WTC11 (cell line): ENCODE measurements at regions not wholly inside any gene's neighbourhood (a gene's known extent, or its start where the extent isn't known, plus 50 kb on each side); places are given as distances from the start of the nearest gene placed in this dataset.

Source experiments
- ATAC-seq: fragments of 200-7000 bp; cut with Tn5 transposase; 2 replicates; pipeline ENCODE4 v1.10.0; 2021; ENCODE audit warnings: mild to moderate bottlenecking, moderate library complexity
- CTCF ChIA-PET: fragments of 300-600 bp; sonication (Branson Sonifier 250); formaldehyde crosslinking; loops from one replicate; lab custom pipeline; 2021; ENCODE audit warnings: antibody characterized with exemption; lab: Charles Lee
- POLR2A ChIA-PET: fragments of 350-600 bp; sonication (Branson Sonifier 250); formaldehyde crosslinking; loops from one replicate; lab custom pipeline; 2021; ENCODE audit warnings: antibody characterized with exemption; lab: Charles Lee
- DNase-seq: peaks from one replicate; pipeline ENCODE4 v3.0.0; 2021; ENCODE audit warnings: low spot score
- H3K27ac Mint-ChIP-seq: 2 replicates; pipeline ENCODE4 v1.8.0; 2021; ENCODE audit warnings: mixed read lengths
- H3K27me3 Mint-ChIP-seq: 2 replicates; pipeline ENCODE4 v1.8.0; 2021; ENCODE audit warnings: low read depth, mild to moderate bottlenecking, moderate library complexity, mixed read lengths
- H3K36me3 Mint-ChIP-seq: 2 replicates; pipeline ENCODE4 v1.8.0; 2021; ENCODE audit warnings: mixed read lengths
- H3K4me1 Mint-ChIP-seq: 2 replicates; pipeline ENCODE4 v1.8.0; 2022; ENCODE audit warnings: mixed read lengths
- H3K4me3 Mint-ChIP-seq: 2 replicates; pipeline ENCODE4 v1.8.0; 2021; ENCODE audit warnings: mild to moderate bottlenecking, moderate library complexity, mixed read lengths
- H3K9me3 Mint-ChIP-seq: 2 replicates; pipeline ENCODE4 v1.8.0; 2021; ENCODE audit warnings: mixed read lengths
- E2F1 ChIP-seq: sonication (generic); formaldehyde crosslinking; IDR thresholded peaks from 2 replicates; pipeline ENCODE4 v1.8.0; 2022; ENCODE audit warnings: mild to moderate bottlenecking, missing genetic modification reagents
- E2F4 ChIP-seq: sonication (generic); formaldehyde crosslinking; IDR thresholded peaks from 2 replicates; pipeline ENCODE4 v1.8.1; 2022; ENCODE audit warnings: low read depth, mild to moderate bottlenecking, moderate library complexity, missing genetic modification reagents, borderline replicate concordance
- ERG ChIP-seq: fragments of 250-450 bp; sonication (Bioruptor Pico); IDR thresholded peaks from 2 replicates; pipeline ENCODE4 v1.8.0; 2021; ENCODE audit warnings: mild to moderate bottlenecking
- FOXP4 ChIP-seq: sonication (generic); formaldehyde crosslinking; IDR thresholded peaks from 2 replicates; pipeline ENCODE4 v1.8.0; 2022; ENCODE audit warnings: mild to moderate bottlenecking, missing genetic modification reagents
- GRHL2 ChIP-seq: fragments of 250-450 bp; sonication (Bioruptor Pico); IDR thresholded peaks from 2 replicates; pipeline ENCODE4 v1.8.0; 2022; ENCODE audit warnings: mild to moderate bottlenecking, moderate library complexity; ENCODE audit not compliant: insufficient replicate concordance, severe bottlenecking
- HMGXB4 ChIP-seq: sonication (generic); formaldehyde crosslinking; IDR thresholded peaks from 2 replicates; pipeline ENCODE4 v1.8.1; 2023; ENCODE audit warnings: mild to moderate bottlenecking, moderate library complexity, missing genetic modification reagents
- IRF2 ChIP-seq: sonication (generic); formaldehyde crosslinking; IDR thresholded peaks from 2 replicates; pipeline ENCODE4 v1.8.0; 2022; ENCODE audit warnings: low read depth, missing genetic modification reagents, borderline replicate concordance
- NR1H2 ChIP-seq: sonication (generic); formaldehyde crosslinking; IDR thresholded peaks from 2 replicates; pipeline ENCODE4 v1.9.0; 2021; ENCODE audit warnings: mild to moderate bottlenecking, moderate library complexity, missing genetic modification reagents
- USF1 ChIP-seq: sonication (generic); formaldehyde crosslinking; IDR thresholded peaks from 2 replicates; pipeline ENCODE4 v1.8.0; 2022; ENCODE audit warnings: mild to moderate bottlenecking, missing genetic modification reagents
- ZNF263 ChIP-seq: sonication (generic); formaldehyde crosslinking; IDR thresholded peaks from 2 replicates; pipeline ENCODE4 v1.8.1; 2022; ENCODE audit warnings: low read depth, mild to moderate bottlenecking, moderate library complexity, missing genetic modification reagents

- TF ChIP-seq FOXP4 (CRISPR knock-in tag) (no peak), NR1H2 (no peak)
Measured at GRCh38 chr3:24589931-24590880, 95.6 kb upstream of the THRB start (continued).

- ChIA-PET CTCF (no interaction called here), POLR2A (no interaction called here)
Measured at GRCh38 chr3:24591191-24591590, 96.5 kb upstream of the THRB start.

More at GRCh38 chr3:24591191-24591590, 96.5 kb upstream of the THRB start:
- ATAC-seq, result no peak
- no peak for DNase-seq
- Mint-ChIP-seq H3K4me1 (peaks cover 14% of the 10 kb centered on the region), H3K27ac (no peak overlapping the region), H3K9me3 (no peaks in the 10 kb centered on the region), H3K36me3 (no peaks in the 10 kb centered on the region), H3K4me3 (no peak overlapping the region), H3K27me3 (peaks cover 3% of the 10 kb centered on the region; the same call in 1 of the 2 replicates)
- no peak for TF ChIP-seq IRF2 (CRISPR knock-in tag)
- no peak for TF ChIP-seq USF1 (CRISPR knock-in tag)
- no peak for TF ChIP-seq HMGXB4 (CRISPR knock-in tag)
- no peak for TF ChIP-seq E2F1 (CRISPR knock-in tag)
- TF ChIP-seq E2F4, result no peak
- TF ChIP-seq ERG (CRISPR knock-in tag), result no peak
- TF ChIP-seq ZNF263, result no peak
- TF ChIP-seq GRHL2 (CRISPR knock-in tag), result no peak
